GM18498 (cell line): ENCODE measurements at regions not wholly inside any gene's neighbourhood (a gene's known extent, or its start where the extent isn't known, plus 50 kb on each side); places are given as distances from the start of the nearest gene placed in this dataset.
A peak's percentile ranks its signal among the peaks of the same experiment; 100 is the strongest.
"Not testable (repeated sequence)": the region's sequence is repeated elsewhere in the genome, so short reads cannot be mapped to it uniquely, and the experiment has no call there.

Source experiments
- ATAC-seq: cut with Tn5 transposase; IDR thresholded peaks from one replicate; pipeline ENCODE4 v1.9.1; 2021; ENCODE audit warnings: mild to moderate bottlenecking, moderate library complexity; ENCODE audit not compliant: unreplicated experiment

GRCh38 chr15:30755036-30755687, 129.2 kb downstream of the ARHGAP11B start:
- peak; percentile 80 for ATAC-seq

GRCh38 chr15:30760633-30761032, 134.7 kb downstream of the ARHGAP11B start:
- not testable (repeated sequence) for ATAC-seq

- ATAC-seq, result not testable (repeated sequence)
Observed at GRCh38 chr15:30761365-30761764, 135.4 kb downstream of the ARHGAP11B start.

- ATAC-seq, result not testable (repeated sequence)
Observed at GRCh38 chr15:30769390-30770124, 134.2 kb upstream of the FAN1 start.

GRCh38 chr15:30770759-30771158, 133.0 kb upstream of the FAN1 start:
- ATAC-seq, result no peak

GRCh38 chr15:30783019-30783418, 120.7 kb upstream of the FAN1 start:
- ATAC-seq, result no peak

- no peak for ATAC-seq
Observed at GRCh38 chr15:30788595-30788994, 115.1 kb upstream of the FAN1 start.

GRCh38 chr15:30791239-30792175, 112.2 kb upstream of the FAN1 start:
- no peak for ATAC-seq

GRCh38 chr15:30792843-30793242, 110.9 kb upstream of the FAN1 start:
- not testable (repeated sequence) for ATAC-seq

GRCh38 chr15:30794388-30794787, 109.3 kb upstream of the FAN1 start:
- no peak for ATAC-seq

GRCh38 chr15:30799565-30799964, 104.2 kb upstream of the FAN1 start:
- ATAC-seq, result not testable (repeated sequence)

GRCh38 chr15:30801140-30801895, 102.4 kb upstream of the FAN1 start:
- not testable (repeated sequence) for ATAC-seq

- ATAC-seq, result not testable (repeated sequence)
Observed at GRCh38 chr15:30802001-30802400, 101.7 kb upstream of the FAN1 start.

GRCh38 chr15:30803703-30804102, 100.0 kb upstream of the FAN1 start:
- not testable (repeated sequence) for ATAC-seq

- ATAC-seq, result no peak
Observed at GRCh38 chr15:30816430-30816829, 87.3 kb upstream of the FAN1 start.

GRCh38 chr15:30823068-30823813, 80.5 kb upstream of the FAN1 start:
- ATAC-seq, result peak; percentile 77

- no peak for ATAC-seq
Observed at GRCh38 chr15:30824518-30825195, 79.1 kb upstream of the FAN1 start.

GRCh38 chr15:30827625-30828303, 76.0 kb upstream of the FAN1 start:
- ATAC-seq, result no peak

- ATAC-seq, result not testable (repeated sequence)
Observed at GRCh38 chr15:30828304-30828639, 75.4 kb upstream of the FAN1 start.
